GM23338 (cell line): ENCODE measurements at regions not wholly inside any gene's neighbourhood (a gene's known extent, or its start where the extent isn't known, plus 50 kb on each side); places are given as distances from the start of the nearest gene placed in this dataset.

Source experiments
- ATAC-seq: fragments of 200-7000 bp; cut with Tn5 transposase; 3 replicates; pipeline ENCODE4 v1.9.1; 2020
- DNase-seq: peaks from one replicate; pipeline ENCODE4 v3.0.0-alpha.2; 2015; ENCODE audit warnings: low spot score
- H2AFZ ChIP-seq: fragments of 200-600 bp; sonication (generic); 2 replicates; pipeline ENCODE4 v1.8.0; 2016; ENCODE audit warnings: antibody characterized with exemption, mild to moderate bottlenecking, moderate library complexity
- H3F3A ChIP-seq: fragments of 200-600 bp; sonication (generic); replicated peaks from 2 replicates; pipeline ENCODE4 v1.8.0; 2017; ENCODE audit warnings: antibody characterized with exemption, mixed run types, low read depth
- H3K27ac ChIP-seq: fragments of 200-600 bp; sonication (generic); 2 replicates; pipeline ENCODE4 v1.6.1; 2016; ENCODE audit warnings: low read depth
- H3K27me3 ChIP-seq: fragments of 200-600 bp; sonication (generic); 2 replicates; pipeline ENCODE4 v1.8.0; 2016; ENCODE audit warnings: mild to moderate bottlenecking, mixed run types, moderate library complexity; ENCODE audit not compliant: insufficient read depth
- H3K36me3 ChIP-seq: fragments of 200-600 bp; sonication (generic); 2 replicates; pipeline ENCODE4 v1.8.0; 2016; ENCODE audit warnings: mild to moderate bottlenecking; ENCODE audit not compliant: insufficient read depth
- H3K4me1 ChIP-seq: fragments of 200-600 bp; sonication (generic); 2 replicates; pipeline ENCODE4 v1.8.0; 2016; ENCODE audit warnings: mild to moderate bottlenecking, moderate library complexity; ENCODE audit not compliant: insufficient read depth
- H3K4me2 ChIP-seq: fragments of 200-600 bp; sonication (generic); 2 replicates; pipeline ENCODE4 v1.7.1; 2017; ENCODE audit warnings: mixed run types
- H3K4me3 ChIP-seq: fragments of 200-600 bp; sonication (generic); 2 replicates; pipeline ENCODE4 v1.6.1; 2016; ENCODE audit warnings: mixed run types
- H3K79me2 ChIP-seq: fragments of 200-600 bp; sonication (generic); replicated peaks from 2 replicates; pipeline ENCODE4 v1.8.0; 2017; ENCODE audit warnings: mild to moderate bottlenecking; ENCODE audit not compliant: insufficient read depth
- H3K9me2 ChIP-seq: fragments of 200-600 bp; sonication (generic); 2 replicates; pipeline ENCODE4 v1.8.0; 2017; ENCODE audit not compliant: insufficient read depth
- H4K20me1 ChIP-seq: fragments of 200-600 bp; sonication (generic); replicated peaks from 2 replicates; pipeline ENCODE4 v1.8.0; 2017; ENCODE audit warnings: mild to moderate bottlenecking; ENCODE audit not compliant: insufficient read depth
- H3K27ac Mint-ChIP-seq: 2 replicates; pipeline ENCODE4 v1.8.0; 2020; ENCODE audit warnings: inconsistent platforms, mild to moderate bottlenecking, moderate library complexity, mixed read lengths
- H3K27me3 Mint-ChIP-seq: 3 replicates; pipeline ENCODE4 v1.8.0; 2022; ENCODE audit warnings: low read depth, mild to moderate bottlenecking, moderate library complexity, mixed read lengths, inconsistent platforms; ENCODE audit not compliant: insufficient read depth, poor library complexity
- H3K36me3 Mint-ChIP-seq: 3 replicates; pipeline ENCODE4 v1.8.0; 2021; ENCODE audit warnings: low read depth, mild to moderate bottlenecking, inconsistent platforms, moderate library complexity, mixed read lengths
- H3K4me1 Mint-ChIP-seq: 3 replicates; pipeline ENCODE4 v1.8.0; 2020; ENCODE audit warnings: mild to moderate bottlenecking, inconsistent platforms, mixed read lengths
- H3K4me3 Mint-ChIP-seq: 3 replicates; pipeline ENCODE4 v1.8.0; 2021; ENCODE audit warnings: moderate library complexity, mild to moderate bottlenecking, inconsistent platforms, mixed read lengths
- H3K9me3 Mint-ChIP-seq: 3 replicates; pipeline ENCODE4 v1.8.0; 2020; ENCODE audit warnings: moderate library complexity, mild to moderate bottlenecking, inconsistent platforms, mixed read lengths
- CREB1 ChIP-seq: fragments of 250-450 bp; sonication (Bioruptor Pico); IDR thresholded peaks from 2 replicates; pipeline ENCODE4 v1.5.0; 2020; ENCODE audit warnings: low read depth, mild to moderate bottlenecking, moderate library complexity
- EZH2 ChIP-seq: fragments of 200-600 bp; sonication (generic); IDR thresholded peaks from one replicate; pipeline ENCODE4 v1.8.0; 2017; ENCODE audit warnings: antibody characterized with exemption, mild to moderate bottlenecking, low read depth; ENCODE audit not compliant: unreplicated experiment
- EZH2phosphoT487 ChIP-seq: fragments of 200-600 bp; sonication (generic); IDR thresholded peaks from one replicate; pipeline ENCODE4 v1.8.1; 2018; ENCODE audit warnings: antibody characterized with exemption; ENCODE audit not compliant: unreplicated experiment
- JUNB ChIP-seq: IDR thresholded peaks from one replicate; pipeline ENCODE4 v1.6.1; 2016; ENCODE audit warnings: antibody characterized with exemption; ENCODE audit not compliant: unreplicated experiment
- NANOG ChIP-seq: IDR thresholded peaks from 2 replicates; pipeline ENCODE4 v1.6.1; 2016; ENCODE audit warnings: antibody characterized with exemption, borderline replicate concordance
- POLR2AphosphoS5 ChIP-seq: IDR thresholded peaks from 2 replicates; pipeline ENCODE4 v1.6.1; 2016; ENCODE audit warnings: antibody characterized with exemption, low read depth
- STAT1 ChIP-seq: IDR thresholded peaks from one replicate; pipeline ENCODE4 v1.6.1; 2016; ENCODE audit warnings: antibody characterized with exemption; ENCODE audit not compliant: unreplicated experiment
- ZNF114 ChIP-seq: fragments of 250-450 bp; sonication (Bioruptor Pico); IDR thresholded peaks from 2 replicates; pipeline ENCODE4 v1.5.0; 2020; ENCODE audit warnings: mild to moderate bottlenecking, moderate library complexity
- ZNF331 ChIP-seq: fragments of 250-450 bp; sonication (Bioruptor Pico); IDR thresholded peaks from 2 replicates; pipeline ENCODE4 v1.5.0; 2020; ENCODE audit warnings: low read depth, mild to moderate bottlenecking, moderate library complexity
- TF ChIP-seq, protein P1 (sequence below): fragments of 250-450 bp; sonication (Bioruptor Pico); IDR thresholded peaks from 2 replicates; pipeline ENCODE4 v1.5.0; 2020; ENCODE audit warnings: mild to moderate bottlenecking, moderate library complexity
- TF ChIP-seq, protein P2 (sequence below), 2 experiments: fragments of 200-600 bp in 1 of 2; sonication (generic) in 1 of 2; conservative IDR thresholded peaks; 2 replicates each; pipeline versions ENCODE4 v1.5.1 to v1.6.1; 2016 to 2017; ENCODE audit warnings: antibody characterized with exemption in 2 of 2, low read depth in 2 of 2, mild to moderate bottlenecking in 2 of 2, moderate library complexity in 1 of 2
- TF ChIP-seq, protein P3 (sequence below): IDR thresholded peaks from one replicate; pipeline ENCODE4 v1.6.1; 2018; ENCODE audit warnings: antibody characterized with exemption; ENCODE audit not compliant: unreplicated experiment
- TF ChIP-seq, protein P4 (sequence below): IDR thresholded peaks from 2 replicates; pipeline ENCODE4 v1.6.1; 2016; ENCODE audit warnings: antibody characterized with exemption

DNA sequence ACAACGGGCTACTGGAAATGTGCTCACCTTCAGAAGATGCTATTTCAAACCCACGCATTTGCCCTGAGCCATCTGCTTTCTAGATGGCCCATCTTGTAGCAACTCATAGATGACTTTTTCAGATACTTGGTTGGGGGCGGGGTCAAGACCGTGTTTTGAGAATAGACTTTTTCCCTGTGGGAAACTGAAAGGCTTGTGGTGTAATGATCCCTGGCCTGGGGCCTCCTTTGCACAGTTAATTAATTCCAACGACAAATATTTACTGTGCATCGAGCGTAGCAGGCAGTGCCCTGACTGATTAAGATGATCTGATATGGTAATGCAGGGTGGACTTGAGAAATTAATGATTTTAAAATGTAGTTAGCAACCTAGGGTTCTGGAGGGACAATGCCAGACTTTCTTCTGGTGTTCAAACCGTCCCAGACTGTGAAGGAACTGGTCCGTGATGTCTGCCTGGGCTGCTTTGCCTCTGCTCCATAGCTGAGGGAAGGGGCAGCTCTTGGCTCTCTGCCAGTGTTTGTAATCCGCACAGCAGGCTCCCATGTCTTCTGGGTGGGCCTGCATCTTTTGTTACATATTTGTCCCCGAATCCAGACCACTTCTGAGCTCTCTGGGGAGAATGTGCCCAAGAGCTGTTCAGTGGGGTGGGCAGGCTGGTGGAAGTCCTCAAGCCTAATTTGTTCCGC, 84.8 kb downstream of the ADAMTS15 start:
- H3K4me1 ChIP-seq: no peaks in the 10 kb centered on the region
- no peaks in the 10 kb centered on the region for H3K79me2 ChIP-seq
- no peak overlapping the region for H3K4me2 ChIP-seq
- H3K27me3 ChIP-seq: no peaks in the 10 kb centered on the region
- H3K4me3 ChIP-seq: no peak overlapping the region
- H3K4me1 Mint-ChIP-seq: no peaks in the 10 kb centered on the region
- no peak overlapping the region for H3K27ac ChIP-seq
- H4K20me1 ChIP-seq: no peaks in the 10 kb centered on the region
- no peak overlapping the region for H2AFZ ChIP-seq
- H3K27ac Mint-ChIP-seq: no peak overlapping the region
- H3K4me3 Mint-ChIP-seq: no peak overlapping the region
- no peaks in the 10 kb centered on the region for H3F3A ChIP-seq
- H3K36me3 Mint-ChIP-seq: no peaks in the 10 kb centered on the region
- DNase-seq (no peak), ATAC-seq (no peak)
- H3K9me3 Mint-ChIP-seq: no peaks in the 10 kb centered on the region
- H3K9me2 ChIP-seq: no peaks in the 10 kb centered on the region
- TF ChIP-seq JUNB (no peak), EZH2phosphoT487 (no peak), NANOG (no peak), POLR2AphosphoS5 (no peak), CREB1 (CRISPR knock-in tag) (no peak), STAT1 (no peak), ZNF114 (CRISPR knock-in tag) (no peak), EZH2 (no peak), ZNF331 (CRISPR knock-in tag) (no peak)
- TF ChIP-seq, protein P1, sequence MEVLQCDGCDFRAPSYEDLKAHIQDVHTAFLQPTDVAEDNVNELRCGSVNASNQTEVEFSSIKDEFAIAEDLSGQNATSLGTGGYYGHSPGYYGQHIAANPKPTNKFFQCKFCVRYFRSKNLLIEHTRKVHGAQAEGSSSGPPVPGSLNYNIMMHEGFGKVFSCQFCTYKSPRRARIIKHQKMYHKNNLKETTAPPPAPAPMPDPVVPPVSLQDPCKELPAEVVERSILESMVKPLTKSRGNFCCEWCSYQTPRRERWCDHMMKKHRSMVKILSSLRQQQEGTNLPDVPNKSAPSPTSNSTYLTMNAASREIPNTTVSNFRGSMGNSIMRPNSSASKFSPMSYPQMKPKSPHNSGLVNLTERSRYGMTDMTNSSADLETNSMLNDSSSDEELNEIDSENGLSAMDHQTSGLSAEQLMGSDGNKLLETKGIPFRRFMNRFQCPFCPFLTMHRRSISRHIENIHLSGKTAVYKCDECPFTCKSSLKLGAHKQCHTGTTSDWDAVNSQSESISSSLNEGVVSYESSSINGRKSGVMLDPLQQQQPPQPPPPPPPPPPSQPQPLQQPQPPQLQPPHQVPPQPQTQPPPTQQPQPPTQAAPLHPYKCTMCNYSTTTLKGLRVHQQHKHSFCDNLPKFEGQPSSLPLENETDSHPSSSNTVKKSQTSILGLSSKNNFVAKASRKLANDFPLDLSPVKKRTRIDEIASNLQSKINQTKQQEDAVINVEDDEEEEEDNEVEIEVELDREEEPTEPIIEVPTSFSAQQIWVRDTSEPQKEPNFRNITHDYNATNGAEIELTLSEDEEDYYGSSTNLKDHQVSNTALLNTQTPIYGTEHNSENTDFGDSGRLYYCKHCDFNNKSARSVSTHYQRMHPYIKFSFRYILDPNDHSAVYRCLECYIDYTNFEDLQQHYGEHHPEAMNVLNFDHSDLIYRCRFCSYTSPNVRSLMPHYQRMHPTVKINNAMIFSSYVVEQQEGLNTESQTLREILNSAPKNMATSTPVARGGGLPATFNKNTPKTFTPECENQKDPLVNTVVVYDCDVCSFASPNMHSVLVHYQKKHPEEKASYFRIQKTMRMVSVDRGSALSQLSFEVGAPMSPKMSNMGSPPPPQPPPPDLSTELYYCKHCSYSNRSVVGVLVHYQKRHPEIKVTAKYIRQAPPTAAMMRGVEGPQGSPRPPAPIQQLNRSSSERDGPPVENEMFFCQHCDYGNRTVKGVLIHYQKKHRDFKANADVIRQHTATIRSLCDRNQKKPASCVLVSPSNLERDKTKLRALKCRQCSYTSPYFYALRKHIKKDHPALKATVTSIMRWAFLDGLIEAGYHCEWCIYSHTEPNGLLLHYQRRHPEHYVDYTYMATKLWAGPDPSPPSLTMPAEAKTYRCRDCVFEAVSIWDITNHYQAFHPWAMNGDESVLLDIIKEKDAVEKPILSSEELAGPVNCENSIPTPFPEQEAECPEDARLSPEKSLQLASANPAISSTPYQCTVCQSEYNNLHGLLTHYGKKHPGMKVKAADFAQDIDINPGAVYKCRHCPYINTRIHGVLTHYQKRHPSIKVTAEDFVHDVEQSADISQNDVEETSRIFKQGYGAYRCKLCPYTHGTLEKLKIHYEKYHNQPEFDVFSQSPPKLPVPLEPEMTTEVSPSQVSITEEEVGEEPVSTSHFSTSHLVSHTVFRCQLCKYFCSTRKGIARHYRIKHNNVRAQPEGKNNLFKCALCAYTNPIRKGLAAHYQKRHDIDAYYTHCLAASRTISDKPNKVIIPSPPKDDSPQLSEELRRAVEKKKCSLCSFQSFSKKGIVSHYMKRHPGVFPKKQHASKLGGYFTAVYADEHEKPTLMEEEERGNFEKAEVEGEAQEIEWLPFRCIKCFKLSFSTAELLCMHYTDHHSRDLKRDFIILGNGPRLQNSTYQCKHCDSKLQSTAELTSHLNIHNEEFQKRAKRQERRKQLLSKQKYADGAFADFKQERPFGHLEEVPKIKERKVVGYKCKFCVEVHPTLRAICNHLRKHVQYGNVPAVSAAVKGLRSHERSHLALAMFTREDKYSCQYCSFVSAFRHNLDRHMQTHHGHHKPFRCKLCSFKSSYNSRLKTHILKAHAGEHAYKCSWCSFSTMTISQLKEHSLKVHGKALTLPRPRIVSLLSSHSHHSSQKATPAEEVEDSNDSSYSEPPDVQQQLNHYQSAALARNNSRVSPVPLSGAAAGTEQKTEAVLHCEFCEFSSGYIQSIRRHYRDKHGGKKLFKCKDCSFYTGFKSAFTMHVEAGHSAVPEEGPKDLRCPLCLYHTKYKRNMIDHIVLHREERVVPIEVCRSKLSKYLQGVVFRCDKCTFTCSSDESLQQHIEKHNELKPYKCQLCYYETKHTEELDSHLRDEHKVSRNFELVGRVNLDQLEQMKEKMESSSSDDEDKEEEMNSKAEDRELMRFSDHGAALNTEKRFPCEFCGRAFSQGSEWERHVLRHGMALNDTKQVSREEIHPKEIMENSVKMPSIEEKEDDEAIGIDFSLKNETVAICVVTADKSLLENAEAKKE (CRISPR knock-in tag): no peak
- TF ChIP-seq, protein P2, sequence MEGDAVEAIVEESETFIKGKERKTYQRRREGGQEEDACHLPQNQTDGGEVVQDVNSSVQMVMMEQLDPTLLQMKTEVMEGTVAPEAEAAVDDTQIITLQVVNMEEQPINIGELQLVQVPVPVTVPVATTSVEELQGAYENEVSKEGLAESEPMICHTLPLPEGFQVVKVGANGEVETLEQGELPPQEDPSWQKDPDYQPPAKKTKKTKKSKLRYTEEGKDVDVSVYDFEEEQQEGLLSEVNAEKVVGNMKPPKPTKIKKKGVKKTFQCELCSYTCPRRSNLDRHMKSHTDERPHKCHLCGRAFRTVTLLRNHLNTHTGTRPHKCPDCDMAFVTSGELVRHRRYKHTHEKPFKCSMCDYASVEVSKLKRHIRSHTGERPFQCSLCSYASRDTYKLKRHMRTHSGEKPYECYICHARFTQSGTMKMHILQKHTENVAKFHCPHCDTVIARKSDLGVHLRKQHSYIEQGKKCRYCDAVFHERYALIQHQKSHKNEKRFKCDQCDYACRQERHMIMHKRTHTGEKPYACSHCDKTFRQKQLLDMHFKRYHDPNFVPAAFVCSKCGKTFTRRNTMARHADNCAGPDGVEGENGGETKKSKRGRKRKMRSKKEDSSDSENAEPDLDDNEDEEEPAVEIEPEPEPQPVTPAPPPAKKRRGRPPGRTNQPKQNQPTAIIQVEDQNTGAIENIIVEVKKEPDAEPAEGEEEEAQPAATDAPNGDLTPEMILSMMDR (conservative IDR thresholded peaks at IDR 0.05; ENCODE audit: low read depth in 2 of 2): no peak
- TF ChIP-seq, protein P3, sequence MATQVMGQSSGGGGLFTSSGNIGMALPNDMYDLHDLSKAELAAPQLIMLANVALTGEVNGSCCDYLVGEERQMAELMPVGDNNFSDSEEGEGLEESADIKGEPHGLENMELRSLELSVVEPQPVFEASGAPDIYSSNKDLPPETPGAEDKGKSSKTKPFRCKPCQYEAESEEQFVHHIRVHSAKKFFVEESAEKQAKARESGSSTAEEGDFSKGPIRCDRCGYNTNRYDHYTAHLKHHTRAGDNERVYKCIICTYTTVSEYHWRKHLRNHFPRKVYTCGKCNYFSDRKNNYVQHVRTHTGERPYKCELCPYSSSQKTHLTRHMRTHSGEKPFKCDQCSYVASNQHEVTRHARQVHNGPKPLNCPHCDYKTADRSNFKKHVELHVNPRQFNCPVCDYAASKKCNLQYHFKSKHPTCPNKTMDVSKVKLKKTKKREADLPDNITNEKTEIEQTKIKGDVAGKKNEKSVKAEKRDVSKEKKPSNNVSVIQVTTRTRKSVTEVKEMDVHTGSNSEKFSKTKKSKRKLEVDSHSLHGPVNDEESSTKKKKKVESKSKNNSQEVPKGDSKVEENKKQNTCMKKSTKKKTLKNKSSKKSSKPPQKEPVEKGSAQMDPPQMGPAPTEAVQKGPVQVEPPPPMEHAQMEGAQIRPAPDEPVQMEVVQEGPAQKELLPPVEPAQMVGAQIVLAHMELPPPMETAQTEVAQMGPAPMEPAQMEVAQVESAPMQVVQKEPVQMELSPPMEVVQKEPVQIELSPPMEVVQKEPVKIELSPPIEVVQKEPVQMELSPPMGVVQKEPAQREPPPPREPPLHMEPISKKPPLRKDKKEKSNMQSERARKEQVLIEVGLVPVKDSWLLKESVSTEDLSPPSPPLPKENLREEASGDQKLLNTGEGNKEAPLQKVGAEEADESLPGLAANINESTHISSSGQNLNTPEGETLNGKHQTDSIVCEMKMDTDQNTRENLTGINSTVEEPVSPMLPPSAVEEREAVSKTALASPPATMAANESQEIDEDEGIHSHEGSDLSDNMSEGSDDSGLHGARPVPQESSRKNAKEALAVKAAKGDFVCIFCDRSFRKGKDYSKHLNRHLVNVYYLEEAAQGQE: no peak
- TF ChIP-seq, protein P4, sequence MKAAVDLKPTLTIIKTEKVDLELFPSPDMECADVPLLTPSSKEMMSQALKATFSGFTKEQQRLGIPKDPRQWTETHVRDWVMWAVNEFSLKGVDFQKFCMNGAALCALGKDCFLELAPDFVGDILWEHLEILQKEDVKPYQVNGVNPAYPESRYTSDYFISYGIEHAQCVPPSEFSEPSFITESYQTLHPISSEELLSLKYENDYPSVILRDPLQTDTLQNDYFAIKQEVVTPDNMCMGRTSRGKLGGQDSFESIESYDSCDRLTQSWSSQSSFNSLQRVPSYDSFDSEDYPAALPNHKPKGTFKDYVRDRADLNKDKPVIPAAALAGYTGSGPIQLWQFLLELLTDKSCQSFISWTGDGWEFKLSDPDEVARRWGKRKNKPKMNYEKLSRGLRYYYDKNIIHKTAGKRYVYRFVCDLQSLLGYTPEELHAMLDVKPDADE: no peak
- peaks cover 10% of the 10 kb centered on the region for H3K27me3 Mint-ChIP-seq
- no peaks in the 10 kb centered on the region for H3K36me3 ChIP-seq
